ENCODE measurements at regions not wholly inside any gene's neighbourhood (a gene's known extent, or its start where the extent isn't known, plus 50 kb on each side); places are given as distances from the start of the nearest gene placed in this dataset.

- Mint-ChIP-seq H3K4me1 (no peaks in the 10 kb centered on the region), H3K27me3 (peaks cover 16% of the 10 kb centered on the region), H3K27ac (no peak overlapping the region), H3K9me3 (ENCODE audit: insufficient read depth) (no peaks in the 10 kb centered on the region), H3K4me3 (no peak overlapping the region)
- intact Hi-C loops (cut with micrococcal nuclease): no loop called here
- H3K9ac ChIP-seq (ENCODE audit: low read length): no peak overlapping the region
- H3K79me2 ChIP-seq (ENCODE audit: control insufficient read depth, insufficient read depth, low read length): no peaks in the 10 kb centered on the region
- no peak overlapping the region for H3K4me3 ChIP-seq (ENCODE audit: control extremely low read depth in 1 of 5, extremely low read depth in 1 of 5, insufficient read depth in 1 of 5, low read depth in 2 of 5, low read length in 4 of 5)
- H3K9me3 ChIP-seq (ENCODE audit: control extremely low read depth in 1 of 3, control insufficient read depth in 2 of 3, insufficient read depth in 1 of 3, low read length in 2 of 3): no peaks in the 10 kb centered on the region
- DNase-seq (no peak), ATAC-seq (ENCODE audit: low read depth) (no peak)
- H2AFZ ChIP-seq (ENCODE audit: insufficient read depth, low read depth, low read length, poor library complexity, severe bottlenecking): no peak overlapping the region
- no peaks in the 10 kb centered on the region for H3K36me3 ChIP-seq (replicated peaks in 1 of 2; ENCODE audit: control extremely low read depth in 1 of 2, control insufficient read depth in 1 of 2, extremely low read depth in 1 of 2, insufficient read depth in 2 of 2, low read length in 1 of 2)
- H3K27me3 ChIP-seq (replicated peaks in 1 of 4; ENCODE audit: control extremely low read depth in 1 of 4, control insufficient read depth in 3 of 4, insufficient read depth in 4 of 4, low read length in 3 of 4): peaks cover 0 to 6% (median 4%) of the 10 kb centered on the region in 4 experiments
- H3K27ac ChIP-seq (ENCODE audit: low read length in 2 of 2): no peak overlapping the region
- H4K20me1 ChIP-seq (ENCODE audit: control insufficient read depth, insufficient read depth, low read length, poor library complexity, severe bottlenecking): no peaks in the 10 kb centered on the region
- H3K4me1 ChIP-seq (ENCODE audit: control insufficient read depth in 2 of 2, insufficient read depth in 2 of 2, low read length in 2 of 2): no peaks in the 10 kb centered on the region
- WGBS (ENCODE audit: insufficient coverage): 40% methylated on average over 4 of the region's 5 CpGs
- CTCF ChIA-PET: interaction anchor here (0.8 kb wide), 1 partner anchor 30 kb away, joined by 3 read pairs; no protein-coding TSS in a partner anchor
- TF ChIP-seq CTCF (IDR thresholded peaks at IDR 0.05): no peak
- no peak for TF ChIP-seq EZH2 (IDR thresholded peaks at IDR 0.05; ENCODE audit: borderline replicate concordance, insufficient read depth, low read depth, low read length, poor library complexity, severe bottlenecking)
- H3K4me2 ChIP-seq (replicated peaks; ENCODE audit: low read depth, low read length, poor library complexity, severe bottlenecking): no peak overlapping the region
- POLR2A ChIA-PET: no interaction called here
Measured at GRCh38 chr6:165776691-165777090, 113.7 kb upstream of the PDE10A start.

- Histone ChIP-seq H3K79me2 (ENCODE audit: control insufficient read depth, insufficient read depth, low read length) (no peaks in the 10 kb centered on the region), H3K36me3 (replicated peaks in 1 of 2; ENCODE audit: control extremely low read depth in 1 of 2, control insufficient read depth in 1 of 2, extremely low read depth in 1 of 2, insufficient read depth in 2 of 2, low read length in 1 of 2) (no peaks in the 10 kb centered on the region), H2AFZ (ENCODE audit: insufficient read depth, low read depth, low read length, poor library complexity, severe bottlenecking) (no peak overlapping the region), H3K27me3 (replicated peaks in 1 of 4; ENCODE audit: control extremely low read depth in 1 of 4, control insufficient read depth in 3 of 4, insufficient read depth in 4 of 4, low read length in 3 of 4) (peaks cover 0 to 6% (median 4%) of the 10 kb centered on the region in 4 experiments), H3K27ac (ENCODE audit: low read length in 2 of 2) (no peak overlapping the region), H3K4me2 (replicated peaks; ENCODE audit: low read depth, low read length, poor library complexity, severe bottlenecking) (no peak overlapping the region), H3K4me3 (ENCODE audit: control extremely low read depth in 1 of 5, extremely low read depth in 1 of 5, insufficient read depth in 1 of 5, low read depth in 2 of 5, low read length in 4 of 5) (no peak overlapping the region), H3K9me3 (ENCODE audit: control extremely low read depth in 1 of 3, control insufficient read depth in 2 of 3, insufficient read depth in 1 of 3, low read length in 2 of 3) (no peaks in the 10 kb centered on the region), H4K20me1 (ENCODE audit: control insufficient read depth, insufficient read depth, low read length, poor library complexity, severe bottlenecking) (no peaks in the 10 kb centered on the region), H3K4me1 (ENCODE audit: control insufficient read depth in 2 of 2, insufficient read depth in 2 of 2, low read length in 2 of 2) (no peaks in the 10 kb centered on the region), H3K9ac (ENCODE audit: low read length) (no peak overlapping the region)
- ATAC-seq (ENCODE audit: low read depth) (no peak), DNase-seq (no peak)
- intact Hi-C loops (cut with micrococcal nuclease): no loop called here
- no CpG with 5 or more reads among the region's 3 CpGs for WGBS (ENCODE audit: insufficient coverage)
- H3K27ac Mint-ChIP-seq: no peak overlapping the region
- TF ChIP-seq EZH2 (IDR thresholded peaks at IDR 0.05; ENCODE audit: borderline replicate concordance, insufficient read depth, low read depth, low read length, poor library complexity, severe bottlenecking) (no peak), CTCF (IDR thresholded peaks at IDR 0.05) (no peak)
- CTCF ChIA-PET: interaction anchor here (0.7 to 0.8 kb wide), 2 partner anchors 31 to 119 kb away, joined by 3 read pairs; no protein-coding TSS in a partner anchor
- H3K27me3 Mint-ChIP-seq: peaks cover 19% of the 10 kb centered on the region
- H3K4me3 Mint-ChIP-seq: no peak overlapping the region
- no peaks in the 10 kb centered on the region for H3K4me1 Mint-ChIP-seq
- POLR2A ChIA-PET: no interaction called here
- H3K9me3 Mint-ChIP-seq (ENCODE audit: insufficient read depth): no peaks in the 10 kb centered on the region
Measured at GRCh38 chr6:165775721-165776120, 112.7 kb upstream of the PDE10A start.

All from B cell (primary cell).